VCaP (cell line): ENCODE measurements at regions not wholly inside any gene's neighbourhood (a gene's known extent, or its start where the extent isn't known, plus 50 kb on each side); places are given as distances from the start of the nearest gene placed in this dataset.
"Not testable (repeated sequence)": the region's sequence is repeated elsewhere in the genome, so short reads cannot be mapped to it uniquely, and the experiment has no call there.

Experiments used
- H3K27ac ChIP-seq: fragments of 450-650 bp; 2 replicates; pipeline ENCODE4 v1.5.1; 2017
- TF ChIP-seq, protein P1 (sequence below): fragments of 450-650 bp; conservative IDR thresholded peaks from 2 replicates; pipeline ENCODE4 v1.5.1; 2017; ENCODE audit warnings: mild to moderate bottlenecking, moderate library complexity

DNA sequence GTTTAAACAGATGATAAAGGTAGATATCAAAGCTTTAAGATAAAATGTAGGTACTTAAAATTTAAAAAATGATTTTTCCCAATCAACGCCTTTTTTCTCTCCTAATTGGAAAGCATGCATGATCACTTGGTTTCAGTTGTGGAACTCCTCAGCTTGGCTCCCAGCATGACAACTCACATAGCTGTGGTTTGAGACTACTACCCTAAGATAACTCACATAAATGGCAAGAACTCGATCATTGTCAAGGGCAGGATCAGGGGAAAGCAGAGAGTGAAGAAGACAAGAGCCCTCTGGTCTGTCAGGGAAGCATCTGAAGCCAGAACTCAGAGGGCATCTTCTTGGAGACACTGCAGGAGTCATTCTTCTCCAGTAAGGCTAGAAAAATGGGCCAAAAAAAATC lies 516.7 kb downstream of the NTRK3 start:
- TF ChIP-seq, protein P1, sequence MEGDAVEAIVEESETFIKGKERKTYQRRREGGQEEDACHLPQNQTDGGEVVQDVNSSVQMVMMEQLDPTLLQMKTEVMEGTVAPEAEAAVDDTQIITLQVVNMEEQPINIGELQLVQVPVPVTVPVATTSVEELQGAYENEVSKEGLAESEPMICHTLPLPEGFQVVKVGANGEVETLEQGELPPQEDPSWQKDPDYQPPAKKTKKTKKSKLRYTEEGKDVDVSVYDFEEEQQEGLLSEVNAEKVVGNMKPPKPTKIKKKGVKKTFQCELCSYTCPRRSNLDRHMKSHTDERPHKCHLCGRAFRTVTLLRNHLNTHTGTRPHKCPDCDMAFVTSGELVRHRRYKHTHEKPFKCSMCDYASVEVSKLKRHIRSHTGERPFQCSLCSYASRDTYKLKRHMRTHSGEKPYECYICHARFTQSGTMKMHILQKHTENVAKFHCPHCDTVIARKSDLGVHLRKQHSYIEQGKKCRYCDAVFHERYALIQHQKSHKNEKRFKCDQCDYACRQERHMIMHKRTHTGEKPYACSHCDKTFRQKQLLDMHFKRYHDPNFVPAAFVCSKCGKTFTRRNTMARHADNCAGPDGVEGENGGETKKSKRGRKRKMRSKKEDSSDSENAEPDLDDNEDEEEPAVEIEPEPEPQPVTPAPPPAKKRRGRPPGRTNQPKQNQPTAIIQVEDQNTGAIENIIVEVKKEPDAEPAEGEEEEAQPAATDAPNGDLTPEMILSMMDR = no peak
- H3K27ac ChIP-seq = no peak overlapping the region

DNA sequence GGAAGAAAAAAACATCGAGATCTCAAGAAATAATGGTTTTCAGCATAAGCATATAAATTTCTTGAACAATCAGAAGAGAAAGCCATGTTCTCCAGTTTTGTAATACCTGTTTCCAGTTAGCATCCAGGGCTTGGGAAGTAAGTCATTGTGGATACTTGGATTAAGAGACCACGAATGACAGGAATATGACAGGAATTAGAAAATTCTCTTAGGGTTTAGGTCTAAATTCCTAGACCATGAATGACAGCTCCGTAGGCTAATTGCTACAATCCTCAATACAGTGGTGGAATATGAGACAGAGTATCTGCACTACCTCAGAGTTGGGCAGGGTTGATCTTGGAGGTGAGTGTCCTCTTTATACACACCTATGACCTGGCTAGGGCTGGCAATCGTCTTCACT lies 517.5 kb downstream of the NTRK3 start:
- TF ChIP-seq, protein P1 = no peak

DNA sequence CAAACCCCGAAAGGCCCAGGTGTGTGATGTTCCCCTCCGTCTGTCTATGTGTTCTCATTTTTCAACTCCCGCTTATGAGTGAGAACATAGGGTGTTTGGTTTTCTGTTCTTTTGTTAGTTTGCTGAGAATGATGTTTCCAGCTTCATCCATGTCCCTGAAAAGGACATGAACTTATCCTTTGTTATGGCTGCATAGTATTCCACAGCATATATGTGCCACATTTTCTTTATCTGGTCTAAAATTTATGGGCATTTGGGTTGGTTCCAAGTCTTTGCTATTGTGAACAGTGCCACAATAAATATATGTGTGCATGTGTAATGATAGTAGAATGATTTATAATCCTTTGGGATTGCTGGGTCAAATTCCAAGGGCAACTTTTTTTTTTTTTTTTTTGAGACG lies 519.1 kb downstream of the NTRK3 start:
- not testable (repeated sequence) for H3K27ac ChIP-seq

More for the DNA sequence above, 517.5 kb downstream of the NTRK3 start:
- H3K27ac ChIP-seq = no peak overlapping the region

DNA sequence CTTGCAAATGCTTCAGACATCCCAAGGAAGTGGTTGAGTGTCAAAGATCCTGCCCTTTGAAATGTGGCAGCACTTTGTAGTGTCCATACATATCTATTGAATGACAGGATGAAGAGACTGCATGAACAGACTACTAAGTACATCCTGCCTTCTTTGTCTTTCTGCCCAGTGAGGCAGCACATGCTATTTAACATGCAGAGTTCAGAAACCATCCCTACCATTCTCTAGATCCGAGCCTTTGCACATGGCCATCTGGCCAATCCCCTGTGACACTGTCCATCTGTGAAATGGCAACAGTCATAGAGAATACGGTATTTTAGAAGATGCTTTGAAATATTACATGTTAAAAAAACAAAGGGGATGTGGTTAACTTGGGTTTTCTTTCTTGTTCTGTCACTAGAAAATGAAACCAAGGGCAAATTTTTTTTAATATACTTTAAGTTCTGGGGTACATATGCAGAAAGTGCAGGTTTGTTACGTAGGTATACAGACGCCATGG lies 519.6 kb downstream of the NTRK3 start:
- H3K27ac ChIP-seq = no peak overlapping the region
- TF ChIP-seq, protein P1 = no peak

DNA sequence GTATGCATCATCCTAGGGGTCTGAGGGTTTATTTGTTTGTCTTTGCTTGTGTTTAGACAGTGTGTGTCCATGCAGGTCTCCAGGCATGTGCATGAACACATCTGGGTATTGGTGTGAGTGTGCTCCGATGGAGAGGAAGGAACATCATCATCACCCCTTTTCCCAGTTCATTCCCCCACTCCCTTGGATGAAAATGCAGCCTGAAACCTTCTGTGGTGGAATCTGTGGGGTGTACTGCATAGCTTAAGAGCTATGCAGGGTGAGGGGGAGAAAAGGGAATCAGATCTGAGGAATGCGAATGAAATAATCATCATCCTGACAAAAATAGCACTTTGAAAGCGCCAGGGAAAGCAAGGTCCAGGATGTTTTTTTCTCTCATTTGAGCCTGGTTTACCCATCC lies 520.1 kb downstream of the NTRK3 start:
- TF ChIP-seq, protein P1 = no peak
- no peak overlapping the region for H3K27ac ChIP-seq

DNA sequence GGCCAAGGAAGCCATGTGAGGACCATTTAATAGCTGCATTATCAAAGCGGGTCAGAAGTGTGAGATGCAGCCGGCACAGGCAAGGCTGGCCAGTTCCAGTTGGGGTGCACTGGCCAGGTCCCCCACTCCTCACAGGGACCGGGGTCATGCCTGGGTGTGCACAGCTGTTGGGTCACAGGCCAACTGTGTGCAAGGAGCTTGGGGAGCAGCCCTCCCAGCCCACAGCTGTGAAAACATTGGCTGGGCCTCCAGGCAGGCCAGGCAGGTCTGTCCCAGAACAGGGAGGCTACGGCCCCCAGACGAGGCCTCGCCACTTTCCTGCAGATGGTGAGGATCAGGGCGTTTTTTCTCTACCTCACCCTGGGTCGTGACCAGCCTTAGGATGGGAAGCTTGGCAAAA lies 521.0 kb downstream of the NTRK3 start:
- H3K27ac ChIP-seq = no peak overlapping the region
- TF ChIP-seq, protein P1 = no peak

DNA sequence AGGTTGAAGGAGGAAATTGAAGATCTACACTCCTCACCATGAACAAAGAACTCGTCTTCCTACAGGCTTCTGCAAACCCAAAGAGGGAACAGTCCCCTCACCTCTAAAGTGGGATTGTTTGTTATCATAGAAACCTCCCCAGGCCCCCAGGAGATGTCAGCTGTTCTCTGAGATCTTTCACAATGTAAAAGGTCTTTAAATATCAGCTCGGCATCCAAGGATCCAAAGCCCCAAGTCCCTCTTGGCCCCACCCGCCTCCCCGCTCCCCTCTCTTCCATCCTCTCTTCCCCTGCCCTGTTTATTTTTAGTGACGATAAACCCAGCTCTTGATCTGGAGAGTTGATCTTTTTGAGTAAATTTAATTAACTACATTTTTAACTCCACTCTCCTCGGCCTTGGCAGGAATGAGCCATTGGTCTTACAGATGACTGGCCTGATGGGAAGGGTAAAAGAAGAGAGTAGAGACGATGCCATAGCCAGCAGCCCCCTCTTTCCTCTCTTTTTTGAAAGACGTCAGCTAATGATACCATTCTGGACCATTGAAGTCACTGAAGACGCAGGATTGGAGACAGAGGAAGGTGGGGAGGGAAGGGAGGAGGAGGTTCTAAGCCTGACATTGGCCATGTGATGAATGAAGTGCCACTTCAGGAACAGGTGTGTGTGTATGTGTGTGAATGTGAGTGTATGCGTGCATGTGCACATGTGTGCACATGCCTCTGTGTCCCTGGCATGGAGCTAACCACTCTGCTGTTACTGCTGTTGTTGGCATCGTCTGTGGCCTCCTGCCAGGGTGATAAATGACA lies 521.8 kb downstream of the NTRK3 start:
- no peak overlapping the region for H3K27ac ChIP-seq
- TF ChIP-seq, protein P1 = no peak

DNA sequence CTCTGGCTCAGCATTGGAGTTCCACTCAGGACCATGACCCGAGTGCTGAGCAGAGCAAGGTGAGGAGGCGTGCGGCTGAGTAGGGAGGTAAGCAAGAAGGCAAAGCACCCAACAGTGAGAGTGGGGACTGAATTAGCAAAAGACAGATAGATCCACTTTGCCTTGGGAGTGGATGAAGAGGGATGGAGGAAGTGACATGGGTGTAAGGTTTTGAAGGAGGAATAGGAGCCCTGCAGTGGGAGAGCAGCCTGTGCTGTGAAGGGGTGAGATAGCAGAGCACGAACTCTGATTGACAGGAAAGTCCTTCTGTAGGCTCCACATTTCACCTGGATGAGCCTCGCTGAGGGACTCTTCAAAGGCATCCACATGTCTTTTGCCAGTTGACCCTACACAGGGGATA lies 522.6 kb downstream of the NTRK3 start:
- TF ChIP-seq, protein P1 = no peak
- H3K27ac ChIP-seq = no peak overlapping the region
